WI38 (cell line): ENCODE measurements at regions not wholly inside any gene's neighbourhood (a gene's known extent, or its start where the extent isn't known, plus 50 kb on each side); places are given as distances from the start of the nearest gene placed in this dataset.

Experiments
- H3K4me3 ChIP-seq: 2 replicates; pipeline ENCODE4 v1.5.1; 2011; ENCODE audit warnings: low read depth, mild to moderate bottlenecking, control low read depth, low read length
- TF ChIP-seq, protein P1 (sequence below): IDR thresholded peaks from 2 replicates; pipeline ENCODE4 v1.5.1; 2012; ENCODE audit warnings: low read depth, mild to moderate bottlenecking, control low read depth, low read length

DNA sequence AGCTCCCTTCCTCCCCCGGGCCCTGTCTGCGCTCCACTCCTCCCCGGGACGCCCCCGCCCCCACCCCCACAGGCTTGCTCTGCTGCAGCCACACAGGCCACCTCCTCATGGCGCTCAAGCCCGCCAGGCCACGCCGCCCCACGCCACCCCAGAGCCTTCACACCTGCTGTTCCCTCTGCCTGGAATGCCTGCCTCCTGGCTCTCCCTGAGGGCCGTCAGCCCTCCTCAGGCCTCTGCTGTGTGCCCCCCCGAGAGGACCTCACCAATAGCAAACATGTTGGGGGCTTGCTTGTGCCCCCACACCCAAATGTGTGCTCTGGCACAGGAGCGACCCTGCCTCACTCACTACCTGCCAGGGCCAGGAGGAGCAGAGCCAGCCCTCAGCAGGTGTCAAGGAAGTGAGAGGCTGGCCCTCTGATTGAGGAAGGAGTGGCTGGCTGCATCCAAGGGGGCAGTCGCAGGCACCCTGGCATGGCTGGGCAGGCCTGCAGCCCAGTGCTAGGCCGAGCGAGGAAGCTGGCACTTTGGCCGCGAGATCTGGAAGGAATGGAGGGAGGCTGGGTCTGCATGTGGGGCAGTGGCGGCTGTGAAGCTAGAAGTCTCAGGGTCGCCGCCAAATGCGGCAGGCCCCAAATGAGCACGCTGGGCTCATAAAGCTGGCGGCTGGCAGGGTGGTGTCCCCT, 86.5 kb downstream of the INHBB start:
- TF ChIP-seq, protein P1, sequence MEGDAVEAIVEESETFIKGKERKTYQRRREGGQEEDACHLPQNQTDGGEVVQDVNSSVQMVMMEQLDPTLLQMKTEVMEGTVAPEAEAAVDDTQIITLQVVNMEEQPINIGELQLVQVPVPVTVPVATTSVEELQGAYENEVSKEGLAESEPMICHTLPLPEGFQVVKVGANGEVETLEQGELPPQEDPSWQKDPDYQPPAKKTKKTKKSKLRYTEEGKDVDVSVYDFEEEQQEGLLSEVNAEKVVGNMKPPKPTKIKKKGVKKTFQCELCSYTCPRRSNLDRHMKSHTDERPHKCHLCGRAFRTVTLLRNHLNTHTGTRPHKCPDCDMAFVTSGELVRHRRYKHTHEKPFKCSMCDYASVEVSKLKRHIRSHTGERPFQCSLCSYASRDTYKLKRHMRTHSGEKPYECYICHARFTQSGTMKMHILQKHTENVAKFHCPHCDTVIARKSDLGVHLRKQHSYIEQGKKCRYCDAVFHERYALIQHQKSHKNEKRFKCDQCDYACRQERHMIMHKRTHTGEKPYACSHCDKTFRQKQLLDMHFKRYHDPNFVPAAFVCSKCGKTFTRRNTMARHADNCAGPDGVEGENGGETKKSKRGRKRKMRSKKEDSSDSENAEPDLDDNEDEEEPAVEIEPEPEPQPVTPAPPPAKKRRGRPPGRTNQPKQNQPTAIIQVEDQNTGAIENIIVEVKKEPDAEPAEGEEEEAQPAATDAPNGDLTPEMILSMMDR, result no peak
- no peak overlapping the region for H3K4me3 ChIP-seq

DNA sequence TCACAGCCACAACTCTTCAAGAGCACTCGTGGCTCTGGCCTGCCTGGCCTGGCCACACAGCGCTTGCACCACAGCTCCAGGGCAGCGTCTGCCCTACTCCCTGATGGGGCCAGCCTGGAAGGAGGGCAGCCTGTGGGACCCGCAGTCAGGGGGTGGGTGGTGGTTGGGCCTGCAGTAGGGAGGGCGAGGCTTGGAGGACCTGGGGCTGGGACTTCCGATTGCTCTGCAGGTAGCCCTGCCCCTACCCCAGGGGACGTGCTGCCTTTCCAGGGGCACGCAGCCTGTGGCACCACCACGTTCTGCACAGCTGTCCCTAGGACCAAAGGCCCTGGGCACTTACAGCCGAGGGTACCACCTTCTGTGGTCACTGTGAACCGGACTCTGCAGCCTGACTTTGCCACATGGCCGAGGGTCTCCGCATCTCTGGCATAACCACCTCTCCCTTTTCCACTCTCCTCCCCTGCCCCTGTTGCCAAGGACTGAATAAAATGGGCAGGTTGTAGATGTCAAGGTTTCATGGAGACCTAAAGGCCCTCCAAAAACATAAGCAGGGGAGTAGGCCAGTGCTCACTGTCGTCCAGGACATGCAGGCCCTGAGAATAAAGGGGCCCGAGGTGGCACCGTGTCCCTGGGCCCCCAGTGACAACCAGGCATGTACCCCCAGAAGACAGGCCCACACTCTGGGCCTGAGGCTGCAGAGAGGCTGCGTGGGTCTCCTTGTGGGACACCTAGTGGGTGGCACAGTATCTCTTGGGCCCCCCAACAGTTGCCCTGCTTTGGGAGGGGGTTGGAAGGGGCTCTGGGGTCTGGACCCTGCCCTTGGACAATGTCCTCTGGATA, 87.3 kb downstream of the INHBB start:
- no peak overlapping the region for H3K4me3 ChIP-seq
- TF ChIP-seq, protein P1, result no peak

DNA sequence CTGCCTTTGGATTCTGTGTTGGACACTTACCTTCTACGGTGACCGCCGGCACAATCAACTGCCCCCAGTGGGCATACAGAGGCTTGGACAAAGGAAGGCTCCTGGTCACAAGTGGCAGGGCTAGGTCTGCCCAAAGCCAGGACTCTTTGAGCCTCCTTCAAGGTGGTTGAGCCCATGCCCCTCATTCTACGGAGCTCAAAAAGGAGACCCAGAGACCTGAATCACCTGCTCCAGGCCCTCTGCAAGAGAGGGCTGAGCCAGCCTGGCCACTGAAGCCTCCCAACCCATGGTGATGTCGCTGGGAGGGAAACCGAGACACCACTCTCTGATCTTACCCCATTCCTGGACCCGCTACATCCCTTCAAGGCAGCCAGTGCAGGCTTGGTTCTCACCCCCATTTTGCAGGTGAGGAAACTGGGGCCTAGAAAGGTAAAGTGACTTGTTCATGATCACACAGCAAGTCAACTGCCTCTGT, 87.9 kb downstream of the INHBB start:
- TF ChIP-seq, protein P1, result no peak
- no peak overlapping the region for H3K4me3 ChIP-seq

DNA sequence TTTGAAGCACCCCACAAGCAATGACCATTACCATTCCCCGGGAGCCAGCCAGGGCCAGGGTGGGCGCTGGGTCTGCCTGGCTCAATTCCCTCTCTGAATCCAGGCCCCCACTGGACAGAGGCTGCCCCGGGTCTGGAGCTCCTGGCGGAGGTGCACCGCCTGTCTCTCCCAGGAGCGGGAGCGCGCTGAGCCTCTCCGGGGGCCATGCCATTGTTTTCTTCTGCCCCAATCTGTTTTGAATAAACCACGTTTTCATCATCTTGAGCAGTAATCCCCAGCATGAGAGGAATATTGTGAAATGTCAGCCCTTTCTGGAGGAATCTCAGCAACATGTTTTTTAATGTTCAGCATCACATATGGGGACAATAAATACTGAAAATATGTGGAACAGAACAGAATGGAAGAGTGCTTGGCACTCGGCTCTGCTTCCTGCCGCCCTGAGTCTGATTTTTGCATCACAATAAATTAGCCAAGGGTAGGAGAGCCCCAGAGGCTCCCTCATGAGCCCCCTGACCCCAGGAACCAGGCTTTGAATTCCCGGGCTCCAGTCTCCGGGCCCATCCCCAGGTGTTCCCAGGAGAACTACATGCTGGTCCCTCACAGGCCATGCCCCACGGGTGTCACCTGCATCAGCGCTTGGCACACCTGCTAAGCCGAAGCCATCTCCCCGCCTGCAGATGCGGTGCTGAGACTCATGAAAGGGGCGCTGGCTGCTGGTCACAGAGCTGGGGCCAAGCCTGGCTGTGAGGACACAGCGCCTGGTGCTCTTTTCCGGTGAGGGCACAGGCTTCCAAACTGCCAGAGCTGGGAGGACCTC, 88.8 kb downstream of the INHBB start:
- no peak overlapping the region for H3K4me3 ChIP-seq
- TF ChIP-seq, protein P1, result no peak

DNA sequence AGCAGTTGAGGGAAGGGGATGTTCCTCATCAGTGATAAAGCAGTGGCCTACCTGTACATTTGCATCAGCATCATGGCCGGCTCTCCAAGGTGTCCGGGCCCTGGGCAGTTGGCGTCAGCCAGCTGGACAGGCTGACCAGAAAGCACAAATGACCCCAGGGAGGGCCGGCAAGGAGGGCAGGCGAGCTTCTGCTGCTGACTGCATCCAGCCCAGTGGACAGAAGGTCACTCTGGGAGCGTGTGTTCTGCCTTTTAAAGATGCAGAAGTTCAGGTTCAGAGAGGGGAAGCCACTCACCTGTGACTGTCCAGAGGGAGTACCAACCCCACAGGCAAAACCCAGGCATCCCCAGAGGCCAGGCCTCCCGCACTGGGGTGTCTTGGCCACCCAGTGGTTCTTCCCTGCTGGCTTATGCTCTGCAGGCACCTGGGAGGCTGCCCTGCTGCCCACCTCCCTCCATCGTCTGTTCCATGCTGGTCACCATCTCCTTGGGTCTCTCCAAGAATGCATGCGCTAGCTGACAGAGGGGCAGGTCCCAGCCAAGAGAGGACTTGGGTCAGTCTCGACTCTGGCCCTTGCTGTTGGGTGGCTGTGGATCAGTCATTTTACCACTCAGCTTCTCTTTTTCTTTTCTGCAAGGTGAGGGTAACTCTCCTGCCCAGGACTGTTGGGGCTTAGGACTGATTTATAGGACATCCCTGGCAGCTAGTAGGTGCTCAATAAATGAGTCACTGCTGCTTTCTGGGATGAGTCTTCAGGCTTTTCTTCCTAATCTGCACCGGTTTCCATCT, 89.9 kb downstream of the INHBB start:
- no peak overlapping the region for H3K4me3 ChIP-seq
- TF ChIP-seq, protein P1, result no peak

DNA sequence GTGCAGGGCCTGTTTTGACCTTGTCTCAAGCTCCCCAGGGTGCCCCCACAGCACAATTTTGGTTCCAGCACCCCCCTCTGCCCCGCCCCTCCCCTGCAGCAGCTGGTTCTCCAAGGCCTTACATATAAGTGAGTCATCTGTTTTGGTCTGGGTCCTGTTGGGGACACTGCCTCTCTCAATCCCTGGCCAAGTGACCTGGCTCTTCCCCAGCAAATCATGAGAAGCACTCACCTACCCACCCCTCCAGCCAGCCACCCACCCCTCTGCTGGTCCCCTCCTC, 90.5 kb downstream of the INHBB start:
- no peak overlapping the region for H3K4me3 ChIP-seq
- TF ChIP-seq, protein P1, result no peak
